KBM-7 (cell line): ENCODE measurements at regions not wholly inside any gene's neighbourhood (a gene's known extent, or its start where the extent isn't known, plus 50 kb on each side); places are given as distances from the start of the nearest gene placed in this dataset.

Source experiments
- DNase-seq: peaks from one replicate; pipeline ENCODE4 v3.0.0-alpha.2; 2015
- in situ Hi-C: fragments of 300-500 bp; cut with MboI; formaldehyde crosslinking; loops from 2 replicates; pipeline ENCODE4 v1.14.3; 2020; ENCODE audit warnings: low sequenced_read_pairs, low pct_unique_long_range_greater_than_20kb, mixed read lengths

DNA sequence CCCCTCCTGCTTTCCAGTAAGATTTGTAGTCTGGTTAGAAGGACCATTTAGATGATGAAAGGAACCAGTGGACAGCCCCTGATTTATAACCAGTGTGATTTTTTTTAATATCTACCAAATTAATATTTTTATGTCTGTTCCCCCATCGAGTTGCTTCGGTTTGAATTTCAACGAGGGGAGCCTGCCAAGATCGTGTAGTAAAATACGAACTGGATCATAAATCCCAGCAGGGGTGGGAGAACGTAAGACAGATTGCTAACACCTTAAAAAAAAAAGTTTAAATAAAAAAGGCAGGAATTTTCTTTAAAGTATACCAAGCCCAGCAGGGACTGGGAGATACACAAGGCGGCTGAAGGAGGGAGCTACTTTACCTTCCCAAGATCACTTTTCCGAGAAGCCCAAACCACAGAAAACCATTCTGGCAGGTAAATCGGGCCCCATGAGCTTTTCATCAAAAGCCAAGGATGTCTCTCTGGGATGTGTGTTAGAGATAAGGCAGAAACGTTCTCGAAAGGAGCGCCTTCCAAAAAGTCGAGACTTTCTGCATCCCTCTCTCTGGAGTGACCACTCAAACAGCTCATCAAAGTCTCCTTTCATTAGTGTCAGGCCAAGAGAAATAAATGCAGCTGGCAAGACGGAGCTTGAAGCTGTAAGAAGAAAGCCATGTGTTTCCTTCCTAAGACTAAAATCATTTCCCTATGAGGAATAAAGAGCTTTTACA, 270.5 kb upstream of the NFE2L3 start:
- in situ Hi-C loops = loop anchor here (25.0 kb wide), 2 partner anchors 481 to 781 kb away; no protein-coding TSS in a partner anchor
- no peak for DNase-seq

DNA sequence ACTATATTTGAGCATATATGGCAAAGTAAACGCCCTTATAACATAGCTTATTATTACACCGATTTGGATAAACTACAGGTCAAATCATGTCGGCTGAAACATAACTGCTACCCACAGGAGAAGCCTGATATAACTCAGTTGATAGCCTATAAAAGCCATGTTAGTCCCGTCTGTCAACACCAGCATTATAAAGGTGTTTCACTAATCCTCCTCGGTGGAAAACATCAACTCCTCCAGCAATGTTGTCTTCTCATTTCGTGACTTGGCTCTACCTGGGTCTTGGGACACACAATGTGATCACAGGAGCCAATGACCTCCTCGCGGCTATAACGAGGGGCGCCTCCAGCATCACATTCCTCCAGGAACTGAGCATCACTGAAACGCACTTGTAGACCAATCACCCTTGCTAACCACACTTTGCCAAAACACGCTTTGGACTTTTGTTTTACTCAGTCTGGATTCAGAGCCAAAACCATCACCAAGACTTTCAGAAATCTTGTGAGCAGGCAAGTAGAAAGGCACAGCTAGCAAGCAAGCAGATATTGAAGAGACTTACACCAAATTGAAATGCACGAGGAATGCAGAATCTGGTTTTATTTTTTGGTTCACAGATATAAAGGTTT, 269.7 kb upstream of the NFE2L3 start:
- in situ Hi-C loops = loop anchor here (25.0 kb wide), 2 partner anchors 480 to 780 kb away; no protein-coding TSS in a partner anchor
- DNase-seq = no peak

DNA sequence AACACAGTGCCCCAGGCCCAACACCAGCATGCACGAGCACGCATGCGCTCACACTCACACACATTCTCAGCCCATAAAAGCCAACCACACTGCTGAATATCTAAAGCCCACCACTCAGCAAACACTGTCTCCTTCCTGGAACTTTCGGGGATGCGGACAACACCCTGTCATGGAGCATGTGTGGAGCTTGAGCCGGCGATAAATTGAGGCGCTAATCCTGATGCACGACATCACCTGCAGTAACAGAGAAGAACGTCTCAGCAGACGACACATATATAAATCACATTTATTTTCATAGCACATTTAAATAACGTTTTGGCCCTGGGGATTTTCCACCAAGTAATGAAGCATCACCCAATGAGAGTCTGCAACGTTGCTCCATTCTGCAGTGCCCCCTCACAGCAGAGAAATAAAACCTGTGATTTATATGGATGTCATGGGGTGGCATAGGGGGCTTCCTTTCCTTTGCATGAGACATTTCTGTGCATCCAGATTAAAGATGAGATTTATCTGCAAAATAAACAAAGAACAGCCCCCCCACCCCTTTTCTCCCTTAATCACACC, 267.7 kb upstream of the NFE2L3 start:
- in situ Hi-C loops = loop anchor here (25.0 kb wide), 2 partner anchors 478 to 778 kb away; no protein-coding TSS in a partner anchor
- no peak for DNase-seq

DNA sequence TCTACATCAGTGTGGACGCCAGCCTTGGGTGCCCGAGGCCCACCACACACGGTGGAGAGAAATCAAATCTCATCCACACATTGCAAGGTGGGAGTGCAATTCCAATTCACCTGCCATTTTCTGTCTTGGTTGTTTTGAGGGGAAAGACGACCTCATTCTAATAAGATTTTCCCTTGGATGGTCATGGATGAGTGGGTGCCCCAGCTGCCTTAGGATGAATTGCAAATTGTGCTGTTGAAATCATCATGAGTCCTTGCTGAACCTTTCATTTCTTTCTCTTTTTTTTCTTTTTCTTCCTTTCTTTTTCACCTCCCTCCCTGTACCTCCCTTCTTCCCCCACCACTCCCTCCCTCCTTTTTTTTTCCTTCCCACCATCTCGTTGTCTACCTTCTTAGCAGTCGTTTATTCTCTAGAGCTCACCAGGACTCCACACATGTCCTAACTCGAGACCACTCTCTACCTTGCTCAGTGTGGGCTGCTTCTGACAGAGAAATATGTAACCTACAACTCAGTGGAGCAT, 266.9 kb upstream of the NFE2L3 start:
- in situ Hi-C loops = loop anchor here (25.0 kb wide), 2 partner anchors 477 to 777 kb away; no protein-coding TSS in a partner anchor
- DNase-seq = no peak

DNA sequence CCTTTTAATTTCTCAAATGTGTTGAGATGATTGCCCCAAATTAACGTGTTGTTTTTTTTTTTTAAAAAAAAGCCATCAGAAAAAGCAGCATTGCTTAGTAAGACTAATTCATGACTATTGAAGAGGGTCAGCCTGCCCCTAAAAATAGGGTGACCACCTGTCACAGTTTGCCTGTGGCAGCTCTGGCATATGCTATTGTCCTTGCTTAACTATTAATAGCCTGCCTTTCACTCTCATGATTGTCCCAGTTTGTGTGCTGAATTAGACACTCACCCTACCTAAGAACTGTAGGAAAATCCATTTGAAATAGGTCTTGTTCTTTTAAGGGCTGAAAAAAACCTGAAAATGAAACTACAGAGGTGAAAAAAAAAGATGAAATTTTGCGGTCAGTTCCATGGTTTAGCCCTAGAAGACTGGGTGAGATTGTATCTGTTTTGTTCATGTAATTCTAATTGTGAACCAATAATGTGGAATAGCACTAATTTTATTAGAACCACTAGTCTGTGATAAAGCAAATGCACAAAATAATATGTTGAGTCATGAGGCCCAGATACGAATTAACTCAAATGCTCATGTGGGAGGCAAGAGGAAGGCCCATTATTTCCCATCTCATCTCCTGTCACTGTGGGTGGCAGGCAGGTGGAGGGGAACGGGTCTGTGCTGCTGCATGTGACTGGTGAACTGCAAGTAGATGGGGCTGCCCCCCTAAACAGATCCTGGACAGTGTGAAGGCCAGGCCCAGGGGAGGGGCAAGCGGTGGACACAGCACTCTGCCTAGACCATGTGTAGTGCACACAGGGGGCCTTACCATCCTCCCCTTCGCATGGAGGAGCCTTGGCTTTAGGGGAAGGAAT, 265.4 kb upstream of the NFE2L3 start:
- no peak for DNase-seq
- in situ Hi-C loops = loop anchor here (25.0 kb wide), 2 partner anchors 476 to 776 kb away; no protein-coding TSS in a partner anchor

DNA sequence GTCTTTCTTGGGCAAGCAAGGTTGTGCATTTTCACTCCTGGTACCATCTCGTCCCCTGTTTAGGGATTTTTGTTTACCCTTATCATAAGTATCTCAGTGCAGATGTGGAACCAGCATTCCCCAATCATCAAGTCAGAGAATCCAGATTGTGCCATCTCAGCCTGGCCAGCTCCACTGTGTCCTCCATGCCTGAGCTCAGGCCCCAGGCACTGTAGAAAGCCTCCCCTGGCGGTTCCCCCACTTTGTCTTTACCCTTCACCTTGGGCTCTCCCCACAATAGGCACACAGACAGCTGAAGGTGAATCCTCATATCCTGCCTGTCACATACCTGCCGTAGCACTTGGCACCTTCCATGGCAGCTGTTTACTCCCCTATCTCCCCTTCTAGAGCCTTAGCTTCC, 264.7 kb upstream of the NFE2L3 start:
- in situ Hi-C loops = loop anchor here (25.0 kb wide), 2 partner anchors 475 to 775 kb away; no protein-coding TSS in a partner anchor

DNA sequence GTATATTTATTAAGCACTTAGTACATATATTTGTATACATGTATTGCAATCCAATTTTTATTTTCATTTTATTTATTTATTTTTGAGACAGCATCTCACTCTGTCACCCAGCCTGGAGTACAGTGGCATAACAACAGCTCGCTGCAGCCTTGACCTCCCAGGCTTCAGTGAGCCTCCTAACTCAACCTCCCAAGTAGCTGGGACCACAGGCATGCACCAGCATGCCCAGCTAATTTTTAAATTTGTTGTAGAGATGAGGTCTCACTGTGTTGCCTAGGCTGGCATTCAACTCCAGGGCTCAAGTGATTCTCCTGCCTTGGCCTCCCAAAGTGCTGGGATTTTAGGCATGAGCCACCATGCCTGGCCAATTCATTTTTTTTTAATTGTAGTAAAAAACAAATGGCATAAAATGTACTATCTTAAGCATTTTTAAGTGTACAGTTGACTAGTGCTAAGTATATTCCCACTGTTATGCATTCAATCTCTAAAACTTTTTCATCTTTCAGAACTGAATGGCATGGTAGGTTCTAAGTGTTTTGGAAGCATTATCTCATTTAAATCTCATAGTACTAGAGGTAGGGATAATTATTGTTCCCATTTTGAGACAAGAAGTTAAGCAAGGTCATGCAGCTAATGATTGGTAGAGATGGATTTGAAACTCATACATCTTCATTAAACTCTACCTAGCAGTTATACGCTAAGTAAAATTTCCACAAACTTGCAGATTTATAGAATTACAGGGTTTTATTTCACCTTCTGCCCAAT, 264.0 kb upstream of the NFE2L3 start:
- no peak for DNase-seq
- in situ Hi-C loops = loop anchor here (25.0 kb wide), 2 partner anchors 474 to 774 kb away; no protein-coding TSS in a partner anchor

More for the DNA sequence above, 264.7 kb upstream of the NFE2L3 start:
- DNase-seq = no peak

DNA sequence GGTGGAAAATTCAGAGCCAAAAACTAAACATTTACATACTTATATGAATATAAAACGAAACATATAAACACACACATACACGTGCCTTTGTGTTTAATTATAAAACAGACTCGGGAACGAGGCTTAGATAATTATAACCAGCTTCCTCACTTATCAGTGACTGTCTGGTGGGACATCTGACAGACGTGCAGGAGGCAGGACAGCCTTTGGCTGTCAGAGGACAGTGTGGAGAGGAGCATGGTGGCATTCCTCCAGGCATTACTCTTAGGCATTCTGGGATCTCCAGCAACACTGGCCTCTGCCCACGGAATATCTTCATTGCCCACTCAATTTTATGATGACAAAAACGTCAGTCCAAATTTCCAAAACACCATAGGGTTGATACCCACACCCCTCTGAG, 262.2 kb upstream of the NFE2L3 start:
- in situ Hi-C loops = loop anchor here (25.0 kb wide), 2 partner anchors 473 to 773 kb away; no protein-coding TSS in a partner anchor
- DNase-seq = no peak

DNA sequence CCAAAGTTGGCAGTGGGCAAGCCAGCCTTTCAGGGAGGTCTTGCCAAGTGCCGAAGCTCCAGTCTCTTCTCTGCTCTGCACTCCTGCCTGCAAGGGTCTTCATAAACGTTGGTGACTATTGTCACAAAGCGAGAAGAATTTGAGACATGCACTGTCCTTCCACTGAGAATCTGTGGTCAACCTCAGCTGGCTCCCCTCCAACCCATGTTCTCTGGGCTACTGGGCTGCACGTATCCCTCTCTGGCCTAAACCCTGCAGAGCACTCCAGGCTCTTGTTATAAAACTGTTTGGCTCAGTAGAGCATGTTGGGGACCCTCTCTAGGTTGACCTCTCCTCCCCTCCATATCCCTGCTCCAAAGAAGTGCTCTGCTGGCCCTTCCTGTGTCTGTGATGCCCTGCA, 260.4 kb upstream of the NFE2L3 start:
- in situ Hi-C loops = loop anchor here (25.0 kb wide), 2 partner anchors 471 to 771 kb away; no protein-coding TSS in a partner anchor
- no peak for DNase-seq

DNA sequence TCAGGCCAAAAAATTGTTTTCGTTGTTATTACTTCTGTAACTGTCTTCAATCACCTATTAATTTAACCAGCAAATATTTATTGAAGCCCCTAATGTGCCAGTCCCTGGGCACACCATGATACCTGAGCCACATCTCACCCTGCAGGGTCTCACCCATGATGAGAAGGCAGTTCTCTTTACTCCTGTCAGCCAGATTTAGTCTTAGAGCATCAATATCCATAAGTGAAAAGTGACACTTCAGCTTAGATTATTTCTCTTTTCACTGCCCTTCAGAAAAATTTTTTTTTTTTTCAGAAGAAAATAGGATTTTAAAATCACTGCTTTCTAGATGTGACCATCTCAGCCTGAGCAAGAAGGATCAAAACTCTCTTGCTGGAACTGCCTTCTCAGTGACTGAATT, 258.6 kb upstream of the NFE2L3 start:
- DNase-seq = no peak
- in situ Hi-C loops = loop anchor here (25.0 kb wide), 2 partner anchors 469 to 769 kb away; no protein-coding TSS in a partner anchor

DNA sequence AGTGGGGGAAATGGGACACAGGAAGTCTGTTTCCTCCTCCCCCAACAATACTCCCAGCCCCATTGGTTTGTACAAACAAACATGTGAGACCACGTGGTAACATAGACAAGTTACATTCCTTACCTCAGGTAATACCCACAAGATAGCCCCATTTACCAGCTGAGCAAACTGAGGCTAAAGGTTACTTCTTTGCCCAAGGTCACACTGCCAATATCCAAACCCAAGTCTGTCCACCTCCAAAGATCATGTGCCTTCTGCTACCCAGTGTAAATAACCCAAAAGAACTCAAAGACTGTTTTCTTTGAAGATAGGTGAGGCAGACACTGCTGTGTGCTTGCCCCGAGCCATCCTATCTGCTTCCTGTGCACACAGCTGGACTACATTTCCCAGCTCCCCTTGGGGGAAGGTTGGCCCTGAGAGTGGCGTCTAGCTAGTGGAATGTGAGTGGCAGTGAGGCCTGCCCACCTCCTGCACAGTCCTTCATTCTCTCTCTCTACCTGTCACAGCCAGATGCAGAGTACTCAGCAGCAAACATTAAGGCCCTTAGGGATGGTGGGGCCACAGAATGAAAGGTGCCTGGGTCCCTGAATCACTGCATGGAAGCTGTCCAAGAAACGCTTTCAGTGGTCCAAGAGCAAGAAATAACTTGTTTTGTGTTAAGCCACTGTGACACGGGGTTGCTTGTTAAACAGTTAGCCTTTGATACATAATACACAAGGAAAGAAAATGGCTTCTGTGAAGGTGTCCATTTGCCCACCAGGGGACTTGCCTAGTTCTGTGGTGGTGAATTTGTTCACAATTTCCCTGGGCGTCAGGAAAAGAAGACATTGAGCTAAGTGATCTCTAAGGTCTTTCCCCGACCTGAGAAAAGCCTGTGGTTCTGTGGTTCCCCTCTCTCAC, 257.7 kb upstream of the NFE2L3 start:
- in situ Hi-C loops = loop anchor here (25.0 kb wide), 2 partner anchors 468 to 768 kb away; no protein-coding TSS in a partner anchor
- DNase-seq = peak; percentile 52

DNA sequence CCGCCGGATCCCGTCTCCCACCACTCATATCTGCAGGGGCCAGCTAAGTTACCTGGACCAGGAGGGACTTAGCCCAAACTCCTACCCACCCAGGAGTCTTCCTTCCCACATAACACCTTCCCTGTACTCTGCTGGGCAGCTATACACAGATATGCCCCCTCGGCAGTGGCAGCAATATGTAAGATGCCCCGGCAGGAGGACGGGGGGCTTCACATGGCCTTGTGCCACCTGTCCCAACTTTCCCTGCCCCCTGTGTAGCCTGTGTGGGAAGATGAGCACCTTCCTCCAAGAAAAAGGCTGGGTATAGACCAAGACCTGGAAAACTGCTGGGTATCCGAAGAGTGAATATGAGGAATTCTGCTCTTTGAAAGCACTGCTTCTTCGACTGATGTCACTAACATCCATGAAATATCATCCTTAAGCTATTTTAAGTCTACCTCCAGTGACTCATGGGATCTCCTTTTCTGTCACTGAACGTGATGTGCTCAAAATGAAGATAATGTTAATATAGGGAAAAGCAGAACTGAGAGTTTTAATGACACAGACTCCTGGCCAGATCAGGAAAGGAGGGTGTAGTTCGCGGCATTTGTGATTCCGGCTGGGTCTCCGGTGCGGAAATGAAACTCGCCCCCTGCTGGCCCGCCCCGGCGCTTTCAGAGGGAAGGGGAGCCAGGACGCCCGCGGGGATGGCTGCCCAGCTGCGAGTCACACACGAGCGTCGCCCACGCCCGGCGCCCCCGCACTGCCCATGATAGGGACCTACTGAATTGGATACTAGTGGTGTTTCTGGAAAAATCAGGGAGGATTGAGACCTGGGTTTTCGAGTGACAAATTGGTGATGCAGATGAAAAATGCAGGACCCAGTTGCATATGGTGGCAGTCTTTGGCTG, 256.9 kb upstream of the NFE2L3 start:
- DNase-seq = peak; percentile 92
- in situ Hi-C loops = loop anchor here (25.0 kb wide), 2 partner anchors 467 to 767 kb away; no protein-coding TSS in a partner anchor

DNA sequence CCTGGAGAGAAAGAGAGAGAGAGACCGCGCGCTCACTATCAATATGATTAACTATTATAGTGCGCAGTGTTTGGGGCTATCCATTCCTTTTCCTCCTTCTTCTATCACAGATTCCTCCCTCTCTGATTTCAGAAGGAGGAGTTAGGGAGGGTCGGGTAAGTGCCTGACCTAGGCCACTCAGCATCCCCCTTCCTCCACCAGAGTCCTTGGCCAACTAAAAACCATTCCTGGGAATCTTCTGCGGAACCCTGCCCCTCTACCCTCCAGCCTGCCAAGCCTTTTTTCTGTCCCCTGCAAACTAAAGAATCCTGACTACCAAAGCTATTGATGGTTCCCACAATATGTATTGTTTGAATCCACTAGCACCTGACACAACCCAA, 256.2 kb upstream of the NFE2L3 start:
- in situ Hi-C loops = loop anchor here (25.0 kb wide), 2 partner anchors 467 to 767 kb away; no protein-coding TSS in a partner anchor
- no peak for DNase-seq

DNA sequence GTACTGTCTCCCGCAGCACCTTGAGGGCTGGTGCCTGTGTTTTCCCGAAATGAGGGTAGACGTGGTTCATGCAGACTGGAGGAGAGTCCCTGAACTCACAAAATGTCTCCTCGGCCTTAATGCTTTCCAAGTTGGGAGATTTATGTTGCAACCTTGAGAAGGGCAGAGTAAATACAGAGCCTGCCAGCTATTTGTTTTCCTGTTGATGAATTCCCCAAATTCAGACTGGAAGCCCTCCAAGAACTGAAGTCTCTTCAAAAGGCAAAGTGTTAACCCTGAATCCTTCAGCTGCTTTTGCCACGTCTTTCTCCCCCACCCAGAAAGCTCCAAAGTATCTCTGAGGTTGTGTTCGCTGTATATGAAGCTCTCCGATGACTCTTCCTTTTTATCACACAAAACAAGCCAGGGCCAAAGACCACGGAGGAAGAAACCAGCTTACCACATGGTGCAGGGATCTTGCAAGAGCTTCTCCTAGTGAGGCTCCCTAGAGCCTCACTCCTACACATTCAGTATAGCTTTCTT, 254.7 kb upstream of the NFE2L3 start:
- in situ Hi-C loops = loop anchor here (25.0 kb wide), 2 partner anchors 465 to 765 kb away; no protein-coding TSS in a partner anchor
- peak; percentile 67 for DNase-seq

DNA sequence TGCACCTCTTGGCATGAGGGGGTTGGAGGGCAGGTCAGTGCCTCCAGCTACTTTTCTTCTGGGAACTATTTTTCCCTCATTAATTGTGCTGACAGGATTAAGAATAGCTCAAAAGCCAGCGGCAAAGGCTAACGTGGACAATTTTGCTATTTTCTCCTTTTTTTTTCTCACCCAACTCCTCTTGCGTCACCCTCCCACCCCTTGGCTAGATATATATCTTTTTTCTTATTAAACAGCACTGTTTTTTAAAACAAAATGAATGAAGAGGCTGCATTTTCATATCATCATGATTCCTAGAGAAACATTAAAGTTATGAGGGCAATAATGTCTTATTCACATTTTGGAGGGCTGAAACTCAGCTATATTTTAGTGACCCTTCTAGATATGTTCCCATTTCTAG, 251.8 kb upstream of the NFE2L3 start:
- in situ Hi-C loops = no loop called here
- DNase-seq = no peak

DNA sequence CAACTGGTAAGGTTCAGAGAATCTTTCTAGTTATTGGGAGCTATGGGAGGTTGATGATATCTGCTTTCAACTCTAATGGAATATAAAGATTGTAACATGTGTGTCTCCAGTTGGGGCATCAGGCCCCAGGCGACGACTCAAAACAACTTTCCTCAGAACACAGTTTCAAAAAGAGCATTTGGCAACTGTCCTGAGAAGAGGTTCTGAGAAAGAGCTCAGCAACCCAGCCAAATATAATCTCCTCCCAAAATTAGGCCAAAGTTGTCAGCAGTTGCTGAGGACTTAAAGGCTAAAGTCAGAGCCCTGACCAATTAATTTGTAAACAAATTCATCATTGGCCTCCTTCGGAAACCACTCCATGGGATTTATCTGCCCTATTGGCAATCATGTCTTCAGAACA, 251.1 kb upstream of the NFE2L3 start:
- no peak for DNase-seq
- in situ Hi-C loops = no loop called here
